ACC112 (cell line): ENCODE measurements at regions not wholly inside any gene's neighbourhood (a gene's known extent, or its start where the extent isn't known, plus 50 kb on each side); places are given as distances from the start of the nearest gene placed in this dataset.

Experiments
- H2AFZ ChIP-seq: fragments of 200-600 bp; sonication (generic); one replicate; pipeline ENCODE4 v1.6.0; 2017; ENCODE audit warnings: antibody characterized with exemption, low read length; ENCODE audit not compliant: unreplicated experiment
- H3K27ac ChIP-seq: fragments of 200-600 bp; sonication (generic); 2 replicates; pipeline ENCODE4 v1.5.1; 2014; ENCODE audit warnings: low read depth, mild to moderate bottlenecking, antibody characterized with exemption, low read length, moderate library complexity
- H3K27me3 ChIP-seq: fragments of 200-600 bp; sonication (generic); 2 replicates; pipeline ENCODE4 v1.6.1; 2014; ENCODE audit warnings: mild to moderate bottlenecking, antibody characterized with exemption, low read length, moderate library complexity, mixed read lengths; ENCODE audit not compliant: insufficient read depth
- H3K36me3 ChIP-seq: fragments of 200-600 bp; sonication (generic); 2 replicates; pipeline ENCODE4 v1.6.1; 2016; ENCODE audit warnings: mild to moderate bottlenecking, antibody characterized with exemption, low read length, moderate library complexity, mixed read lengths; ENCODE audit not compliant: insufficient read depth
- H3K4me1 ChIP-seq: fragments of 200-600 bp; sonication (generic); one replicate; pipeline ENCODE4 v1.6.1; 2016; ENCODE audit warnings: low read length, mixed read lengths; ENCODE audit not compliant: insufficient read depth, unreplicated experiment, control insufficient read depth
- H3K4me3 ChIP-seq: fragments of 200-600 bp; sonication (generic); 2 replicates; pipeline ENCODE4 v1.5.1; 2014; ENCODE audit warnings: mild to moderate bottlenecking, low read depth, low read length
- H3K79me2 ChIP-seq: fragments of 200-600 bp; sonication (generic); one replicate; pipeline ENCODE4 v1.6.0; 2016; ENCODE audit warnings: low read length; ENCODE audit not compliant: control insufficient read depth, unreplicated experiment, insufficient read depth

- H3K4me3 ChIP-seq = no peak overlapping the region
- peaks cover 17% of the 10 kb centered on the region for H3K27me3 ChIP-seq
- H3K27ac ChIP-seq = no peak overlapping the region
- no peaks in the 10 kb centered on the region for H3K79me2 ChIP-seq
- no peaks in the 10 kb centered on the region for H3K36me3 ChIP-seq
- no peak overlapping the region for H2AFZ ChIP-seq
- no peaks in the 10 kb centered on the region for H3K4me1 ChIP-seq
Measured at GRCh38 chr14:36013483-36013882, 163.0 kb downstream of the PTCSC3 start.

GRCh38 chr14:36012621-36013020, 163.9 kb downstream of the PTCSC3 start:
- no peak overlapping the region for H3K4me3 ChIP-seq
- H3K79me2 ChIP-seq = no peaks in the 10 kb centered on the region
- H3K4me1 ChIP-seq = no peaks in the 10 kb centered on the region
- H2AFZ ChIP-seq = no peak overlapping the region
- H3K36me3 ChIP-seq = no peaks in the 10 kb centered on the region
- H3K27me3 ChIP-seq = peaks cover 21% of the 10 kb centered on the region
- no peak overlapping the region for H3K27ac ChIP-seq

- Histone ChIP-seq H2AFZ (no peak overlapping the region), H3K4me3 (no peak overlapping the region), H3K36me3 (no peaks in the 10 kb centered on the region), H3K79me2 (no peaks in the 10 kb centered on the region), H3K27ac (no peak overlapping the region), H3K27me3 (peaks cover 40% of the 10 kb centered on the region), H3K4me1 (no peaks in the 10 kb centered on the region)
Measured at GRCh38 chr14:36009643-36010042, 166.9 kb downstream of the PTCSC3 start.

- Histone ChIP-seq H3K4me1 (no peaks in the 10 kb centered on the region), H3K36me3 (no peaks in the 10 kb centered on the region), H3K79me2 (no peaks in the 10 kb centered on the region), H3K4me3 (no peak overlapping the region), H3K27me3 (peaks cover 61% of the 10 kb centered on the region), H2AFZ (no peak overlapping the region), H3K27ac (no peak overlapping the region)
Measured at GRCh38 chr14:36006623-36007022, 169.9 kb downstream of the PTCSC3 start.

GRCh38 chr14:36005670-36006069, 170.9 kb downstream of the PTCSC3 start:
- H2AFZ ChIP-seq = no peak overlapping the region
- H3K79me2 ChIP-seq = no peaks in the 10 kb centered on the region
- H3K27me3 ChIP-seq = peaks cover 60% of the 10 kb centered on the region
- H3K27ac ChIP-seq = no peak overlapping the region
- H3K36me3 ChIP-seq = no peaks in the 10 kb centered on the region
- H3K4me1 ChIP-seq = no peaks in the 10 kb centered on the region
- H3K4me3 ChIP-seq = no peak overlapping the region

GRCh38 chr14:36001936-36002335, 174.6 kb downstream of the PTCSC3 start:
- H3K4me1 ChIP-seq = no peaks in the 10 kb centered on the region
- no peak overlapping the region for H3K27ac ChIP-seq
- H3K79me2 ChIP-seq = no peaks in the 10 kb centered on the region
- no peak overlapping the region for H2AFZ ChIP-seq
- no peaks in the 10 kb centered on the region for H3K36me3 ChIP-seq
- no peak overlapping the region for H3K4me3 ChIP-seq
- peaks cover 74% of the 10 kb centered on the region for H3K27me3 ChIP-seq

GRCh38 chr14:35999294-35999693, 173.2 kb downstream of the BRMS1L start:
- Histone ChIP-seq H3K79me2 (no peaks in the 10 kb centered on the region), H3K27me3 (peaks cover 78% of the 10 kb centered on the region), H3K36me3 (no peaks in the 10 kb centered on the region), H3K4me1 (no peaks in the 10 kb centered on the region), H3K27ac (no peak overlapping the region), H3K4me3 (no peak overlapping the region), H2AFZ (no peak overlapping the region)

- Histone ChIP-seq H3K36me3 (no peaks in the 10 kb centered on the region), H3K4me3 (no peak overlapping the region), H3K27me3 (peaks cover 74% of the 10 kb centered on the region), H3K79me2 (no peaks in the 10 kb centered on the region), H2AFZ (no peak overlapping the region), H3K27ac (no peak overlapping the region), H3K4me1 (no peaks in the 10 kb centered on the region)
Measured at GRCh38 chr14:35998303-35998702, 172.2 kb downstream of the BRMS1L start.

GRCh38 chr14:35993684-35993960, 167.5 kb downstream of the BRMS1L start:
- H3K79me2 ChIP-seq = no peaks in the 10 kb centered on the region
- H3K27ac ChIP-seq = no peak overlapping the region
- no peaks in the 10 kb centered on the region for H3K36me3 ChIP-seq
- no peaks in the 10 kb centered on the region for H3K4me1 ChIP-seq
- no peak overlapping the region for H2AFZ ChIP-seq
- H3K27me3 ChIP-seq = peaks cover 45% of the 10 kb centered on the region
- H3K4me3 ChIP-seq = no peak overlapping the region

GRCh38 chr14:35992816-35993683, 166.9 kb downstream of the BRMS1L start:
- Histone ChIP-seq H2AFZ (no peak overlapping the region), H3K27me3 (peaks cover 42% of the 10 kb centered on the region)

GRCh38 chr14:35991356-35991755, 165.2 kb downstream of the BRMS1L start:
- H3K36me3 ChIP-seq = no peaks in the 10 kb centered on the region
- H2AFZ ChIP-seq = no peak overlapping the region
- no peaks in the 10 kb centered on the region for H3K4me1 ChIP-seq
- H3K27me3 ChIP-seq = peaks cover 30% of the 10 kb centered on the region; the same call in 1 of the 2 replicates
- no peak overlapping the region for H3K4me3 ChIP-seq
- H3K79me2 ChIP-seq = no peaks in the 10 kb centered on the region
- no peak overlapping the region for H3K27ac ChIP-seq

More at GRCh38 chr14:35992816-35993683, 166.9 kb downstream of the BRMS1L start:
- Histone ChIP-seq H3K79me2 (no peaks in the 10 kb centered on the region), H3K36me3 (no peaks in the 10 kb centered on the region), H3K4me3 (no peak overlapping the region), H3K4me1 (no peaks in the 10 kb centered on the region), H3K27ac (no peak overlapping the region)
